HCT116 (cell line): ENCODE measurements at regions not wholly inside any gene's neighbourhood (a gene's known extent, or its start where the extent isn't known, plus 50 kb on each side); places are given as distances from the start of the nearest gene placed in this dataset.
"Not testable (repeated sequence)": the region's sequence is repeated elsewhere in the genome, so short reads cannot be mapped to it uniquely, and the experiment has no call there.

Experiments
- CTCF ChIP-seq, 3 experiments: fragments of 200-600 bp in 1 of 3; sonication (generic) in 1 of 3; IDR thresholded peaks in 2 of 3; conservative IDR thresholded peaks in 1 of 3; 2 replicates each; pipeline ENCODE4 v1.5.1; 2012 to 2017; ENCODE audit warnings: low read depth in 2 of 3, low read length in 2 of 3, antibody characterized with exemption in 1 of 3, borderline replicate concordance in 1 of 3, control low read depth in 1 of 3, mild to moderate bottlenecking in 1 of 3, mixed read lengths in 1 of 3, mixed run types in 1 of 3, moderate library complexity in 1 of 3; ENCODE audit not compliant: insufficient read depth in 1 of 3
- ELF1 ChIP-seq: IDR thresholded peaks from 2 replicates; pipeline ENCODE4 v1.6.1; 2012; ENCODE audit warnings: low read depth, borderline replicate concordance
- POLR2A ChIP-seq: IDR thresholded peaks from 2 replicates; pipeline ENCODE4 v1.7.0; 2011; ENCODE audit warnings: borderline replicate concordance; ENCODE audit not compliant: insufficient read depth, insufficient read length; ENCODE audit errors: extremely low read depth
- POLR2AphosphoS5 ChIP-seq: IDR thresholded peaks from 2 replicates; pipeline ENCODE4 v1.6.1; 2011; ENCODE audit warnings: mild to moderate bottlenecking, low read depth, low read length, moderate library complexity
- RAD21 ChIP-seq: IDR thresholded peaks from 2 replicates; pipeline ENCODE4 v1.6.1; 2012; ENCODE audit warnings: low read depth, mild to moderate bottlenecking

- not testable (repeated sequence) for TF ChIP-seq POLR2AphosphoS5; CTCF (IDR thresholded peaks at IDR 0.05 in 2 of 3, conservative IDR thresholded peaks at IDR 0.05 in 1 of 3; ENCODE audit: borderline replicate concordance in 1 of 3, insufficient read depth in 1 of 3, low read depth in 2 of 3, low read length in 2 of 3); RAD21; POLR2A; ELF1
These were observed 284.2 kb downstream of the MED10 start for GRCh38 chr5:6094180-6094579.
